Lower lobe of right lung (tissue), 2 donors: ENCODE measurements at regions not wholly inside any gene's neighbourhood (a gene's known extent, or its start where the extent isn't known, plus 50 kb on each side); places are given as distances from the start of the nearest gene placed in this dataset.

Experiments used
- ATAC-seq, 2 donors: fragments of 200-7000 bp; cut with Tn5 transposase; one replicate each; pipeline ENCODE4 v1.9.1; 2020 to 2022; ENCODE audit warnings: mild to moderate bottlenecking in 2 of 2, moderate library complexity in 2 of 2
- DNase-seq: peaks from one replicate; pipeline ENCODE4 v3.0.0-alpha.2; 2020
- H3K27ac ChIP-seq: fragments of 200-600 bp; one replicate; pipeline ENCODE4 v1.8.0; 2022
- H3K27me3 ChIP-seq: fragments of 200-600 bp; one replicate; pipeline ENCODE4 v1.8.0; 2022; ENCODE audit warnings: low read depth
- H3K36me3 ChIP-seq: fragments of 200-600 bp; one replicate; pipeline ENCODE4 v1.8.0; 2022; ENCODE audit warnings: mild to moderate bottlenecking
- H3K4me1 ChIP-seq: fragments of 200-600 bp; one replicate; pipeline ENCODE4 v1.8.0; 2022
- H3K4me3 ChIP-seq: fragments of 200-600 bp; one replicate; pipeline ENCODE4 v1.8.0; 2022; ENCODE audit warnings: mild to moderate bottlenecking
- H3K9me3 ChIP-seq: fragments of 200-600 bp; one replicate; pipeline ENCODE4 v1.8.0; 2022
- CTCF ChIP-seq: fragments of 200-600 bp; IDR thresholded peaks from one replicate; pipeline ENCODE4 v1.8.0; 2022; ENCODE audit warnings: antibody characterized with exemption, mild to moderate bottlenecking
- intact Hi-C: fragments of 100-400 bp; cut with DNase I; formaldehyde crosslinking; loops from one replicate; pipeline ENCODE4 v1.11.0; 2022
- donor health status: DM: no; HTN: yes; CAD: no; lungs with severe emphysema.

- Histone ChIP-seq H3K27me3 (no peaks in the 10 kb centered on the region), H3K9me3 (no peaks in the 10 kb centered on the region), H3K36me3 (no peaks in the 10 kb centered on the region), H3K4me1 (no peaks in the 10 kb centered on the region), H3K4me3 (no peak overlapping the region), H3K27ac (no peak overlapping the region)
- ATAC-seq (no peak), DNase-seq (no peak)
- intact Hi-C loops: no loop called here
- no peak for TF ChIP-seq CTCF
Measured at GRCh38 chr11:30150425-30150824, 80.4 kb upstream of the FSHB start.

DNA sequence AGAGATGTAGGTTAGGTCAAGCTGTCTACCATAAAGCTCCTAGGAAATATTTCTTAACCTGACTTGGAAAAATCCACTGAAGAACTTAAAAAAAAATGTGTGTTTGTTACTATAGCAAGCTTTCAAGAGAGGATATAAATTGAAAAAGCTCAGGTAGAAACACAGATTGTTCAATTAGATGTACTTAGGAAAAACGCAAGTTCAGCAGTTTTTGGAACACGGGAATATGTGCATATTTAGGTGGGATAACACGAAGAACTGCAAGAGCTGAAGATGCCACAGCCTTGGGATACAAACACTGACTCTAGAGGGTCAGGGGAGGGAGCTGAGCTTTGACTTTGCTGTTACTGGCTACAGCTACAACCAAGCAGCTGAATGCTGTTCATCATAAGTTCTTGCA is 77.8 kb upstream of the FSHB start:
- ATAC-seq: no peak
- H3K4me3 ChIP-seq: no peak overlapping the region
- no peaks in the 10 kb centered on the region for H3K9me3 ChIP-seq
- H3K36me3 ChIP-seq: no peaks in the 10 kb centered on the region
- no peak for DNase-seq
- no peaks in the 10 kb centered on the region for H3K4me1 ChIP-seq
- no peak overlapping the region for H3K27ac ChIP-seq
- TF ChIP-seq CTCF: no peak
- no peaks in the 10 kb centered on the region for H3K27me3 ChIP-seq
- intact Hi-C loops: no loop called here

DNA sequence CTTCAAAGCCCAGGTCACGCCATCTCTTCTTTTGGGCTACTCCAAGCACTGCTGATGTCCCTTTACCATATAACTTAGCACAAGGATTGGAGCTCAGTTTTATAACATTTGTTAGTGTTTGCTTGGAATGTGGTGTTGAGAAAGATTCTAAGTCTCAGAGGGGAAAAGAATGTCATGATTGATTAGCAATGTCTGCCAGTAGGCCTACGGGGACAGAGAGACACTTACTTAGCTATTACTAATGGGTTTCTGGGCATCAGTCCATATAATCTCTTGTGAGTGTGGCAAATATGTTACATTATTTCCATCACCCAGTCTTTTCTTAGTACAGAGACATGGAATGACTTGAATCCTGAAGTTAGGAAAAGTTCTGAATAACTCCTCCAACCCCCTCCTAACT is 75.4 kb upstream of the FSHB start:
- H3K4me1 ChIP-seq: no peaks in the 10 kb centered on the region
- DNase-seq (no peak), ATAC-seq (no peak)
- intact Hi-C loops: no loop called here
- H3K27me3 ChIP-seq: no peaks in the 10 kb centered on the region
- no peaks in the 10 kb centered on the region for H3K9me3 ChIP-seq
- H3K27ac ChIP-seq: no peak overlapping the region
- TF ChIP-seq CTCF: no peak
- H3K4me3 ChIP-seq: no peak overlapping the region
- no peaks in the 10 kb centered on the region for H3K36me3 ChIP-seq

DNA sequence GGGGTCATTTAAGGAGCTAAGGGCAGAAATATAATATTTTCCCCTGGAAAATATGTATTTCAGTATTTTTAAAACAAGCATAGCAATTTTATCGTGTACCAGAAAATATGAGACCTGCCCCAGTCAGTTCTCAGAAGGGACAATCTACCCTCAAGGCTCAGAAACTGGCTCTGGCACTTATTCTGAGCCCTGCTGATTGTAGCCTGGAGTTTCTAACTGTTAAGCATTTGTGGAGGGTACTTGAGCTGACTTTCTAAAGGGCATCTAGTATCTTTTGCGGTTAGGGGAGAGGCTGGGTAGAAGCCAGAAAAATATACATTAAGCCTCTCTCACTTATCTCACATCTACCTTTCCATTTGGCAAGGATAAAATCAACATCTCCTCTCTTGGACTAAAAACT is 71.3 kb upstream of the FSHB start:
- Histone ChIP-seq H3K9me3 (no peaks in the 10 kb centered on the region), H3K36me3 (no peaks in the 10 kb centered on the region), H3K27ac (no peak overlapping the region), H3K4me1 (no peaks in the 10 kb centered on the region), H3K27me3 (no peaks in the 10 kb centered on the region), H3K4me3 (no peak overlapping the region)
- no peak for DNase-seq
- intact Hi-C loops: no loop called here
- no peak for ATAC-seq
- no peak for TF ChIP-seq CTCF

GRCh38 chr11:30165652-30166051 is 65.2 kb upstream of the FSHB start:
- Histone ChIP-seq H3K4me3 (no peak overlapping the region), H3K36me3 (no peaks in the 10 kb centered on the region), H3K4me1 (no peaks in the 10 kb centered on the region), H3K27ac (no peak overlapping the region), H3K9me3 (no peaks in the 10 kb centered on the region), H3K27me3 (no peaks in the 10 kb centered on the region)
- TF ChIP-seq CTCF: no peak
- ATAC-seq: no peak
- no peak for DNase-seq
- intact Hi-C loops: no loop called here

DNA sequence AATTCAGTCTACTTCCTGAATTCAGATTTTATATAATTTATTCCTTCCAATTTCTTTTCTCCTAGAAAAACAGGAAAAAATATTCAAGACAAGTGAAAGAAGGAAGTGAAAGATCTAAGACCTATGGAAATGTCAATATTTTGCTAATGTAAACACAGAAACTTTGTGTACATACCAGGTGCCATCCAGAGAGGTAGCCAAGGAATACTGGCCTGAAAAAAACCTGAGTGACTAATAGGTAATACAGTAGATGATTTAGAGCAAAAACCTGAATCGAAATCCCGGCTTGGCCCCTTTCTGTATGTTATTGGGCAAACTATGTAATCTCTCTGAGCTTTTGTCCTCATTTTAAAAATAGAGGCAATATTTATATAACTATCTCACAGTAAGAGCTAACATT is 59.2 kb upstream of the FSHB start:
- intact Hi-C loops: no loop called here
- H3K4me3 ChIP-seq: no peak overlapping the region
- H3K27me3 ChIP-seq: no peaks in the 10 kb centered on the region
- H3K4me1 ChIP-seq: peaks cover 8% of the 10 kb centered on the region
- H3K36me3 ChIP-seq: no peaks in the 10 kb centered on the region
- H3K9me3 ChIP-seq: no peaks in the 10 kb centered on the region
- DNase-seq (no peak), ATAC-seq (no peak)
- no peak for TF ChIP-seq CTCF
- H3K27ac ChIP-seq: no peak overlapping the region
